ENCODE measurements at regions not wholly inside any gene's neighbourhood (a gene's known extent, or its start where the extent isn't known, plus 50 kb on each side); places are given as distances from the start of the nearest gene placed in this dataset.

DNA sequence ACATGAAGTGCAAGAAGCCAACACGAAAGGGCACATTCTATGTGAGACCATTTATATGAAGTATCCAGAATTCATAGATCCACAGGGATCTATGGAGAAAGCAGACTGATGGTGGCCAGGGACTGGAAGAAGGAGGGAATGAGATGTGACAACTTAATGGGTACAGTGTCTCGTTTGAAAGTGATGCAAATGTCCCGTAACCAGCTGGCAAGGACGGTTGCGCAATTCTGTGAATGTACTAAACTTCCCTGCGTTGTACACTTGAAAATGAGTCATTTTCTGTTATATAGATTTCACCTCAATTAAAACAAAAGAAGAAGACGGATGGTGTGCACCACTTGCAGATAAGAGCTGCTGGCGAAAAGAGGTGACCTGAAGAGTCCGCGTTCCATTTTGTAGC lies 861.1 kb downstream of the TYW1 start:
- peaks cover 21 to 39% (median 27%) of the 10 kb centered on the region in 11 experiments for H3K9me3 ChIP-seq (replicated peaks in 1 of 11)
- no peak overlapping the region for H3K27ac ChIP-seq
- no peaks in the 10 kb centered on the region for H4K20me1 ChIP-seq
- H3K36me3 ChIP-seq, result no peaks in the 10 kb centered on the region; a peak in 1 of 22 replicates
- no peak overlapping the region for H3K4me3 ChIP-seq
- H3K4me2 ChIP-seq, result no peak overlapping the region
- H3K9ac ChIP-seq, result no peak overlapping the region
- TF ChIP-seq Cebpa-rat (IDR thresholded peaks at IDR 0.05), result peak; percentile 72 to 93 (median 75); a peak in 21 of 22 replicates
- H3K4me1 ChIP-seq, result 0 out of 20 replicates have a peak, but pooled peaks cover 0 to 4% (median 0%) of the 10 kb centered on the region in 10 experiments
- no peaks in the 10 kb centered on the region for H3K27me3 ChIP-seq

DNA sequence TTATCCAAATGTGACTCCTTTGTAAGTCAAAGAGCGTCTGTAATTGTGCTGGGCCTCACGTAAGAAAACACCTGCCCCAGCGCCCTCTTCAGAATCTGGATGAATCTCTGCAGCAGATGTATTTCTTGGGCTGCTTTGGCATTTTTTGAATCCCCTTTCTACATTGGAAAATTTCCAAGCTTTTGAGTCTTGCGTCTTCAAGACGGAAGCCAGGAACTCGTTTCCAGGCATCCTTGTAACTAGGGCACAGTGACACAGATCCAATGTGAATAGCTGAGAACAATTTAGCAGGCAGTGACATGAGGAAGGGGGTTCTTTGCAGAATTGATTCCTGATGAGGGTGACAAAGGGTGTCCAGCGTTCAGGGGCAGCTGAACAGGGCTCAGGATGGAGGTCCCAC lies 862.3 kb downstream of the TYW1 start:
- Histone ChIP-seq H4K20me1 (no peaks in the 10 kb centered on the region), H3K27ac (no peak overlapping the region), H3K9ac (no peak overlapping the region), H3K4me3 (no peak overlapping the region), H3K27me3 (no peaks in the 10 kb centered on the region), H3K36me3 (no peaks in the 10 kb centered on the region; a peak in 1 of 22 replicates), H3K4me2 (no peak overlapping the region), H3K4me1 (0 out of 20 replicates have a peak, but pooled peaks cover 0 to 4% (median 0%) of the 10 kb centered on the region in 10 experiments), H3K9me3 (replicated peaks in 1 of 11) (peaks cover 27 to 51% (median 36%) of the 10 kb centered on the region in 11 experiments)
- no peak for TF ChIP-seq Cebpa-rat (IDR thresholded peaks at IDR 0.05)

DNA sequence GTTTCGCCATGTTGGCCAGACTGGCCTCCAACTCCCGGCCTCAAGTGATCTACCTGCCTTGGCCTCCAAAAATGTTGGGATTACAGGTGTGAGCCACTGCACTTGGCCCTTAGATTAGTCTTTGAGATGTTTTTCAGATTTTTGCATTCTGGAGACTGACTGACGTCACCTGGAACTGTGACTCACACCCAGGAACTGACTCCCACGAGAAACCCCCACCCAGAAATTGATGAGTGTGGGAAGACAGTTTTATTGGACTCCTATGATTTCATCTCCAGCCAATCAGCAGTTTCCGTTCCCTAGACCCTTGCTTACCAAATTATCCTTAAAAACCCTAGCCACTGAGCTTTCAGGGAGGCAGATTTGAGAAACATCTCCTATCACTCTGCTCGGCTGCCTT lies 867.3 kb downstream of the TYW1 start:
- H3K4me1 ChIP-seq, result peaks cover 0 to 11% (median 0%) of the 10 kb centered on the region in 10 experiments; a peak in 2 of 20 replicates
- no peak overlapping the region for H3K9ac ChIP-seq
- no peak overlapping the region for H3K27ac ChIP-seq
- peaks cover 27 to 51% (median 36%) of the 10 kb centered on the region in 11 experiments for H3K9me3 ChIP-seq (replicated peaks in 1 of 11)
- H3K27me3 ChIP-seq, result no peaks in the 10 kb centered on the region
- H4K20me1 ChIP-seq, result no peaks in the 10 kb centered on the region
- TF ChIP-seq Cebpa-rat (IDR thresholded peaks at IDR 0.05), result no peak
- H3K4me3 ChIP-seq, result no peak overlapping the region
- no peaks in the 10 kb centered on the region; a peak in 1 of 22 replicates for H3K36me3 ChIP-seq
- no peak overlapping the region for H3K4me2 ChIP-seq

DNA sequence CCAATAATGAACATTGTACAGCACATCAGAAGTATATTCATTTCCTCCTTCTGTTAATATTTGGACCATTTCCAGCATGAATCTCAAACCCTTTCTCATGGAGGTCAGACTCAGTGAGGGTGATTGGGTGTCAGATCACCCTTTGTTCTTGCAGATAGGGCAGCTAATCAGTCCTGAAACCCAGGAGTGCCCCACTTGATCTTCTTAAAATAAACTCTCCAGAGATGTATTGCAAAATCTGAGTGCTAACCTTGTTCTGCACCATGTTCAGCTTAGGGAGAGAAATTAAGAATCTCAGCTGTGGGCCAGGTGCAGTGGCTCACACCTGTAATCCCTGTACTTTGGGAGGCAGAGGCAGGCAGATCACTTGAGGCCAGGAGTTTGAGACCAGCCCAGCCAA lies 869.4 kb downstream of the TYW1 start:
- no peak overlapping the region for H3K9ac ChIP-seq
- H3K27me3 ChIP-seq, result no peaks in the 10 kb centered on the region
- no peak overlapping the region for H3K4me2 ChIP-seq
- no peaks in the 10 kb centered on the region for H4K20me1 ChIP-seq
- no peak overlapping the region for H3K27ac ChIP-seq
- peaks cover 0 to 11% (median 0%) of the 10 kb centered on the region in 10 experiments; a peak in 2 of 20 replicates for H3K4me1 ChIP-seq
- no peaks in the 10 kb centered on the region for H3K36me3 ChIP-seq
- no peak overlapping the region for H3K4me3 ChIP-seq
- no peak for TF ChIP-seq Cebpa-rat (IDR thresholded peaks at IDR 0.05)
- H3K9me3 ChIP-seq (replicated peaks in 1 of 11), result peaks cover 22 to 31% (median 24%) of the 10 kb centered on the region in 11 experiments

DNA sequence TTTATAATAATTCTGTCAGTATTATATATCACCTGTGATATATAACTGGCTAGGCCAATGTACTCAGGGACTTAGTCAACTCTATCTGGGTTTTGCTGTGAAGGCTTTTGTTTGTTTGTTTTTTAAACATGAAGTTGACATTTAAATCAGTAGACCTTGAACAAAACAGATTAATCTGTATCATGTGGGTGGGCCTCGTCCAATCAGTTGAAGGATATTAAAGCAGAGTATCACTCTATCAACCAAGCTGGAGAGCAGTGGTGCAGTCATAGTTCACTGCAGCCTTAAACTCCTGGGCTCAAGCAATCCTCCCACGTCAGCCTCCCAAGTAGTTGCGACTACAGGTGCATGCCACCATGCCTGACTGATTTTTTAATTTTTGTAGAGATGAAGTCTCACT lies 870.2 kb downstream of the TYW1 start:
- Histone ChIP-seq H3K9ac (no peak overlapping the region), H3K36me3 (no peaks in the 10 kb centered on the region), H3K4me3 (no peak overlapping the region), H3K27ac (no peak overlapping the region), H3K4me2 (no peak overlapping the region), H4K20me1 (no peaks in the 10 kb centered on the region), H3K9me3 (replicated peaks in 1 of 11) (peaks cover 14 to 23% (median 17%) of the 10 kb centered on the region in 11 experiments), H3K27me3 (no peaks in the 10 kb centered on the region), H3K4me1 (peaks cover 0 to 11% (median 0%) of the 10 kb centered on the region in 10 experiments; a peak in 2 of 20 replicates)
- TF ChIP-seq Cebpa-rat (IDR thresholded peaks at IDR 0.05), result no peak

DNA sequence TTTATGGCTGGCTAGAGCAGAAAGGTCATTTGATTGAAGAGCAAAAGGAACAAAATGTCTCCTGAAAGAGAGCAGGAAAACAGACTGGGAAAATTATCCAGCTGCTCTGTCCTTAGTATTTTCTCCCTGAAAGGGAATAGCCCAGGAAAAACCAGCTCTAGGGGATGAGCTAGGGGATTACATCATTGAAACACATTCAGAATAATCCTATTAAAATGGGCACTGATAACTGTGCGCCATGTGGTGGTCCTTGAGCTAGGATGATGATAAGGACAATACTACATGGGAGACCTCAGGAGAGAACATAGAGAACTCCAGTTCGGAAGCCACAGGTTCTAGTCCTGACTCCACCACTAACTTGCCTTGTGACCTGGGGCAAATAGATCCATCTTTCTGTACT lies 873.8 kb downstream of the TYW1 start:
- Histone ChIP-seq H3K27me3 (no peaks in the 10 kb centered on the region), H3K4me3 (no peak overlapping the region), H3K9ac (no peak overlapping the region), H3K9me3 (replicated peaks in 1 of 11) (no peaks in the 10 kb centered on the region; a peak in 1 of 22 replicates), H4K20me1 (no peaks in the 10 kb centered on the region), H3K27ac (no peak overlapping the region), H3K4me1 (peaks cover 0 to 2% (median 0%) of the 10 kb centered on the region in 10 experiments; a peak in 2 of 20 replicates), H3K4me2 (no peak overlapping the region), H3K36me3 (no peaks in the 10 kb centered on the region)
- no peak for TF ChIP-seq Cebpa-rat (IDR thresholded peaks at IDR 0.05)

DNA sequence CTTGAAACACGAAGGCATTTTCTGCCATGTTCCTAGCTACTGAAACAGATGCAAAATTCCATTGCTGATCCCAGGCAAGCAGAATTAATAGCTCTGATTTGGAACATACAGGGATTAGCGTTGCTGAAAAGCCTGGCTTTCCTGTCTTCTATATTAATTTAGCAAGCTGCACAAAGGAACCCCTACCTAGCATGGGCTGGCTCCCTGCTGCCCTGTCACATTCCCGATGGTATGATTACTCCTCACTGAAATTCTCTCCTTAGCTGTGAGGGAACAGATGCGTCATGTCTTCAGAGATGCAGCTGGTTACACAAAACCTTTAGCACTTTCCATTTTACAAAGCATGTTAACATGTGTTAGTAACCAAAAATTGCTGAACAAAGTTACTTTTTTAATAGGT lies 878.9 kb downstream of the TYW1 start:
- Histone ChIP-seq H3K36me3 (no peaks in the 10 kb centered on the region), H3K27ac (no peak overlapping the region), H4K20me1 (no peaks in the 10 kb centered on the region), H3K4me3 (no peak overlapping the region), H3K9me3 (replicated peaks in 1 of 11) (no peaks in the 10 kb centered on the region), H3K4me2 (no peak overlapping the region), H3K9ac (no peak overlapping the region), H3K4me1 (no peaks in the 10 kb centered on the region), H3K27me3 (no peaks in the 10 kb centered on the region)
- TF ChIP-seq Cebpa-rat (IDR thresholded peaks at IDR 0.05), result no peak

DNA sequence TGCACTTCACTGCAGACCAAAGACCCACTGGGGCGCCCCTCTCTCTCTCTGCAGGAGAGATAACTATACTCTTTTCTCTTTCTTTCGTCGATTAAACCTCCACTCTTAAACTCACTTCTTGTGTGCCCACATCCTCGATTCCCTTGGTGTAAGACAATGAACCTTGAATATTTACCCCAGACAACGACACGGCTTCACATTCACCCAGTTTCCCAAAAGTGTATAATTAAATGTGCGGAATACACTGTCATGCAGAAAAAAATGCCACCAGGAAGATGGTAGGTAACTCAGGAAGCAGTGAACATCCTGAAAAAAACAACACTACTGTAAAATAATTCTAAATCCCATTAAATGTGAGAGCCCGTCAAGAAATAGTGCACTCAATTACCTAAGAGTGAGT lies 882.2 kb downstream of the TYW1 start:
- no peak for TF ChIP-seq Cebpa-rat (IDR thresholded peaks at IDR 0.05)
- H3K4me1 ChIP-seq, result no peaks in the 10 kb centered on the region
- H3K27ac ChIP-seq, result no peak overlapping the region
- H4K20me1 ChIP-seq, result no peaks in the 10 kb centered on the region
- H3K9ac ChIP-seq, result no peak overlapping the region
- H3K9me3 ChIP-seq (replicated peaks in 1 of 11), result no peaks in the 10 kb centered on the region
- H3K4me3 ChIP-seq, result no peak overlapping the region
- no peak overlapping the region for H3K4me2 ChIP-seq
- no peaks in the 10 kb centered on the region for H3K27me3 ChIP-seq
- H3K36me3 ChIP-seq, result no peaks in the 10 kb centered on the region

DNA sequence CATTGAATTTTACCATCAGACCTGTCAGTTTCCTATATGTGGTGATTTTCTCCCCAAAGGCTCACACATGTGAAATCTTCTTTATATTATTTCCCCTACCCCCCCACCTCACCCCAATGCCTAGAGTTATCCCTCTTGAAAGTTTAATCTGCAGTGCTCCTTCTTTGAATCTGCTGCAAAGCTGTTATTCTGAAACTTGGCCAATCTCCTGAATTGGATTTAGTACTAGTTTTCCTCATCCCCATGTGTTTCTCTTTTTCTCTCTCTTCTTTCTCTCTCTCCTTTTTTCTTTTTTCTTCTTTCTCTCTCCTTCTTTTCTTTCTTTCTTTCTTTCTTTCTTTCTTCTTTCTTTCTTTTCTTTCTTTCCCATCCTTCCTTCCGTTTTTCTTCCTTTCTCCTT lies 886.2 kb downstream of the TYW1 start:
- H3K27me3 ChIP-seq, result no peaks in the 10 kb centered on the region
- H3K36me3 ChIP-seq, result no peaks in the 10 kb centered on the region
- H3K4me1 ChIP-seq, result no peaks in the 10 kb centered on the region
- no peak overlapping the region for H3K9ac ChIP-seq
- H3K4me3 ChIP-seq, result no peak overlapping the region
- H4K20me1 ChIP-seq, result no peaks in the 10 kb centered on the region
- no peak for TF ChIP-seq Cebpa-rat (IDR thresholded peaks at IDR 0.05)
- no peak overlapping the region for H3K4me2 ChIP-seq
- no peak overlapping the region for H3K27ac ChIP-seq
- peaks cover 20 to 30% (median 23%) of the 10 kb centered on the region in 11 experiments for H3K9me3 ChIP-seq (replicated peaks in 1 of 11)

DNA sequence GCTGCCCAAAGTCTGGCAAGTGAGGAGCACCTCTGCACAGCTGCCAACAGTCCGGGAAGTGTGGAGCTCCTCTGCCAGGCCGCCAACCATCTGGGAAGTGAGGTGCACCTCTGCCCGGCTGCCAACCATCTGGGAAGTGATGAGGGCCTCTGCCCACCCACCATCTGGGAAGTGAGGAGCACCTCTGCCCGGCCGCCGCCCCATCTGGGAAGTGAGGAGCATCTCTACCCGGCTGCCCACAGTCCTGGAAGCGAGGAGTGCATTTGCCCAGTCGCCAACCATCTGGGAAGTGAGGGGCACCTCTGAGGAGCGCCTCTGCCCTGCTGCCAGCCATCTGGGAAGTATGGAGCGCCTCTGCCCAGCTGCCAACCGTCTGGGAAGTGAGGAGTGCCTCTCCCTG lies 893.7 kb downstream of the TYW1 start:
- no peak overlapping the region for H3K9ac ChIP-seq
- no peaks in the 10 kb centered on the region for H3K27me3 ChIP-seq
- no peaks in the 10 kb centered on the region for H4K20me1 ChIP-seq
- no peaks in the 10 kb centered on the region for H3K36me3 ChIP-seq
- TF ChIP-seq Cebpa-rat (IDR thresholded peaks at IDR 0.05), result no peak
- H3K4me2 ChIP-seq, result no peak overlapping the region
- H3K9me3 ChIP-seq (replicated peaks in 1 of 11), result peaks cover 56 to 69% (median 62%) of the 10 kb centered on the region in 11 experiments
- H3K4me1 ChIP-seq, result no peaks in the 10 kb centered on the region; a peak in 1 of 20 replicates
- H3K4me3 ChIP-seq, result no peak overlapping the region
- no peak overlapping the region for H3K27ac ChIP-seq

Measured in BLaER1 treated with 17β-estradiol and CSF1 and Interleukin-3, amounts not matched to agents 10 nM and 100 nM (cell line).